ENCODE measurements at regions not wholly inside any gene's neighbourhood (a gene's known extent, or its start where the extent isn't known, plus 50 kb on each side); places are given as distances from the start of the nearest gene placed in this dataset.
"Not testable (repeated sequence)": the region's sequence is repeated elsewhere in the genome, so short reads cannot be mapped to it uniquely, and the experiment has no call there.

- DNase-seq (ENCODE audit: low spot score), result not testable (repeated sequence)
These were observed 50.8 kb downstream of the PPIAL4G start for GRCh38 chr1:148432318-148432717.

GRCh38 chr1:148429856-148430255, 53.2 kb downstream of the PPIAL4G start:
- not testable (repeated sequence) for DNase-seq (ENCODE audit: low spot score)

- not testable (repeated sequence) for DNase-seq (ENCODE audit: low spot score)
These were observed 56.0 kb downstream of the PPIAL4G start for GRCh38 chr1:148426940-148427611.

GRCh38 chr1:148426385-148426784, 56.7 kb downstream of the PPIAL4G start:
- not testable (repeated sequence) for DNase-seq (ENCODE audit: low spot score)

GRCh38 chr1:148424143-148425003, 58.7 kb downstream of the PPIAL4G start:
- not testable (repeated sequence) for DNase-seq (ENCODE audit: low spot score)

GRCh38 chr1:148422921-148423320, 60.2 kb downstream of the PPIAL4G start:
- DNase-seq (ENCODE audit: low spot score), result not testable (repeated sequence)

- not testable (repeated sequence) for DNase-seq (ENCODE audit: low spot score)
These were observed 65.9 kb downstream of the PPIAL4G start for GRCh38 chr1:148417241-148417640.

GRCh38 chr1:148413385-148413784, 69.7 kb downstream of the PPIAL4G start:
- DNase-seq (ENCODE audit: low spot score), result not testable (repeated sequence)

- not testable (repeated sequence) for DNase-seq (ENCODE audit: low spot score)
These were observed 78.1 kb downstream of the PPIAL4G start for GRCh38 chr1:148404786-148405568.

- not testable (repeated sequence) for DNase-seq (ENCODE audit: low spot score)
These were observed 79.2 kb downstream of the PPIAL4G start for GRCh38 chr1:148403925-148404324.

GRCh38 chr1:148403085-148403456, 80.0 kb downstream of the PPIAL4G start:
- not testable (repeated sequence) for DNase-seq (ENCODE audit: low spot score)

- peak; percentile 93 for DNase-seq (ENCODE audit: low spot score)
These were observed 80.7 kb downstream of the PPIAL4G start for GRCh38 chr1:148402152-148403084.

- DNase-seq (ENCODE audit: low spot score), result not testable (repeated sequence)
These were observed 85.6 kb downstream of the PPIAL4G start for GRCh38 chr1:148397516-148397915.

GRCh38 chr1:148392505-148392904, 90.6 kb downstream of the PPIAL4G start:
- not testable (repeated sequence) for DNase-seq (ENCODE audit: low spot score)

GRCh38 chr1:148391323-148391722, 91.8 kb downstream of the PPIAL4G start:
- not testable (repeated sequence) for DNase-seq (ENCODE audit: low spot score)

GRCh38 chr1:148389027-148389339, 94.1 kb downstream of the PPIAL4G start:
- DNase-seq (ENCODE audit: low spot score), result no peak

- DNase-seq (ENCODE audit: low spot score), result peak; percentile 92
These were observed 94.7 kb downstream of the PPIAL4G start for GRCh38 chr1:148388260-148389026.

GRCh38 chr1:148387949-148388259, 95.2 kb downstream of the PPIAL4G start:
- DNase-seq (ENCODE audit: low spot score), result not testable (repeated sequence)

GRCh38 chr1:148387122-148387948, 95.8 kb downstream of the PPIAL4G start:
- not testable (repeated sequence) for DNase-seq (ENCODE audit: low spot score)
